Inflammatory macrophage treated with lipopolysaccharide for 1 hour (primary cell): ENCODE measurements at regions not wholly inside any gene's neighbourhood (a gene's known extent, or its start where the extent isn't known, plus 50 kb on each side); places are given as distances from the start of the nearest gene placed in this dataset.

ENCODE experiments used
- DNase-seq, 2 donors: peaks; one replicate each; pipeline ENCODE4 v3.0.0-alpha.2; 2020 to 2022

GRCh38 chr20:2237059-2237458, 58.7 kb upstream of the TGM3 start:
- no peak for DNase-seq

- no peak for DNase-seq
These were observed 57.2 kb upstream of the TGM3 start for GRCh38 chr20:2238601-2239000.

DNA sequence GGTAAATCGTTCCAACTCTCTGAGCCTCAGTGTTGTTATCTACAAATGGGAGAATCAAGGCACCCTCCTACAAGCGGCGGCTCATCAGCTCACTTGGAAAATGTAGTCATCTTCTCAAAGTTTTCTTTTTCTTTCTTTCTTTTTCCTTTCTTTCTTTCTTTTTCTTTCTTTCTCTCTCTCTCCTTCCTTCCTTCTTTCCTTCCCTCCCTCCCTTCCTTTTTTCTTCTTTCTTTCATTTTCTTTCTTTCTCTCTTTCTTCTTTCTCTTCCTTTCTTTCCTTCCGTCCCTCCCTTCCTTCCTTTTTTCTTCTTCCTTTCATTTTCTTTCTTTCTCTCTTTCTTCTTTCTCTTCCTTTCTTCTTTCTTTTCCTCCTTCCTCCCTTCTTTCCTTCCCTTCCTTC, 55.0 kb upstream of the TGM3 start:
- DNase-seq, result no peak

DNA sequence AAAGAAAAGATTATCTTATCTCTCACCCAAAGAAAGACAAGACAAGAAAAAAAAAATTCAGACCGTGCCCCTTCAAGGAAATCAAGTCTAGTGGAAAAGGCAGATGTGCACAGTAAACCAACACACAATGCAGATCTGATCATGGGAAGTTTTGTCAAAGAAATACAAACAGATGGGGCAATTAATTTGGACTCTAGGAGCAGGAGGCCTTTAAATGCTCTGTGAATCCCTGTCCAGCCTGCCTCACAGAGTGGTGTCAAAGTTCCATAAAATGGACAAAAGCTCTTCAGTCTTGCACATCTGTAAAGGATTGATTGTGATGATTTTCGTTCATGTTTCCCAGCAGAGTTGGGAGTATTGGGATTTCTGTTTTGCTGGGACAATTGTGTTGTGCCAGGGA, 53.1 kb upstream of the TGM3 start:
- DNase-seq, result no peak

- no peak for DNase-seq
These were observed 51.3 kb upstream of the TGM3 start for GRCh38 chr20:2244523-2244922.

GRCh38 chr20:2244993-2245392, 50.8 kb upstream of the TGM3 start:
- no peak for DNase-seq

DNA sequence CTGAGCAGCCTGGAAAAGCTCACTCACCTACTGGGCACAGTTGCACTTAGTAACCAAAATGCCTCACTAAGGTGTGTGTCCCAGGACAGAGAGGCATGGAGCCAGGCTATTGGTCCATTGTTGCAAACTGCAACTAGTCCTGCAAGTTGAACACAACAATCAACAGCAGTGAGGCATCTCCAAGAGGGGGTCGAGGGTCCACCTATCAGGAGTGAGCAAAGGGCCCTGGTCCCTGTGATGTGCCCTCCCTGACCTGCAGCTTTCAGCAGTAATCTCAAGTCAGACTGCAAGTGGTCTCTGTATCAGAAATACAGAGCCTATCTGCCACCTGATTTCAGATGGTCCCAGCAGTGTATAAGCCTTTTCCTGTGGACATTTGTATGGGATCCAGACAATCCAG, 50.2 kb upstream of the TGM3 start:
- DNase-seq, result no peak
